ENCODE measurements at regions not wholly inside any gene's neighbourhood (a gene's known extent, or its start where the extent isn't known, plus 50 kb on each side); places are given as distances from the start of the nearest gene placed in this dataset.

- TF ChIP-seq CTCF (conservative IDR thresholded peaks at IDR 0.05; ENCODE audit: low read depth, low read length): no peak
- TF ChIP-seq EZH2 (IDR thresholded peaks at IDR 0.05; ENCODE audit: low read length, unreplicated experiment): no peak
- no peak for TF ChIP-seq EZH2phosphoT487 (IDR thresholded peaks at IDR 0.05; ENCODE audit: borderline replicate concordance, low read length)
These were observed 54.1 kb upstream of the RAB38 start for GRCh38 chr11:88229303-88229702.

Measured in PC-3 (cell line).